ENCODE measurements at regions not wholly inside any gene's neighbourhood (a gene's known extent, or its start where the extent isn't known, plus 50 kb on each side); places are given as distances from the start of the nearest gene placed in this dataset.

DNA sequence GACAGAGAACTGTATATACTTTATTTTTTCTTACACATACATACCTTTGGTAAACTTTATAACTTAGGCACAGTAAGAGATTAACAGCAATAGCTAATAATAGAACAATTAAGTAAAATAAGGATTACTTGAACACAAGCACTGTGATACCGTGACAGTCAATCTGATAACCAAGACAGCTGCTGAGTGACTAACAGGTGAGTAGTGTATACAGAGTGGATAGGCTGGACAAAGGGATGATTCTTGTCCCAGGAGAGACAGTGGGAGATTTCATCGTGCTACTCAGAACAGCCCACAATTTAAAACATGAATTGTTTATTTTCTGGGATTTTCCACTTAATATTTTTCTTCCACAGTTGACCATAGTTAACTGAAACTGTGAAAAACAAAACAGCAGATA lies 411.8 kb downstream of the PPP1R2C start:
- no peak for TF ChIP-seq POLR2AphosphoS5 (IDR thresholded peaks at IDR 0.05)
- TF ChIP-seq, protein P1, sequence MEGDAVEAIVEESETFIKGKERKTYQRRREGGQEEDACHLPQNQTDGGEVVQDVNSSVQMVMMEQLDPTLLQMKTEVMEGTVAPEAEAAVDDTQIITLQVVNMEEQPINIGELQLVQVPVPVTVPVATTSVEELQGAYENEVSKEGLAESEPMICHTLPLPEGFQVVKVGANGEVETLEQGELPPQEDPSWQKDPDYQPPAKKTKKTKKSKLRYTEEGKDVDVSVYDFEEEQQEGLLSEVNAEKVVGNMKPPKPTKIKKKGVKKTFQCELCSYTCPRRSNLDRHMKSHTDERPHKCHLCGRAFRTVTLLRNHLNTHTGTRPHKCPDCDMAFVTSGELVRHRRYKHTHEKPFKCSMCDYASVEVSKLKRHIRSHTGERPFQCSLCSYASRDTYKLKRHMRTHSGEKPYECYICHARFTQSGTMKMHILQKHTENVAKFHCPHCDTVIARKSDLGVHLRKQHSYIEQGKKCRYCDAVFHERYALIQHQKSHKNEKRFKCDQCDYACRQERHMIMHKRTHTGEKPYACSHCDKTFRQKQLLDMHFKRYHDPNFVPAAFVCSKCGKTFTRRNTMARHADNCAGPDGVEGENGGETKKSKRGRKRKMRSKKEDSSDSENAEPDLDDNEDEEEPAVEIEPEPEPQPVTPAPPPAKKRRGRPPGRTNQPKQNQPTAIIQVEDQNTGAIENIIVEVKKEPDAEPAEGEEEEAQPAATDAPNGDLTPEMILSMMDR (IDR thresholded peaks at IDR 0.05): no peak
- no peak for TF ChIP-seq POLR2A (IDR thresholded peaks at IDR 0.05)

All from sigmoid colon (tissue), 4 donors.